ENCODE measurements at regions not wholly inside any gene's neighbourhood (a gene's known extent, or its start where the extent isn't known, plus 50 kb on each side); places are given as distances from the start of the nearest gene placed in this dataset.
"Not testable (repeated sequence)": the region's sequence is repeated elsewhere in the genome, so short reads cannot be mapped to it uniquely, and the experiment has no call there.

- no peak for TF ChIP-seq POLR2AphosphoS5 (IDR thresholded peaks at IDR 0.05; ENCODE audit: insufficient read depth in 1 of 2, low read depth in 1 of 2)
- TF ChIP-seq, protein P1, sequence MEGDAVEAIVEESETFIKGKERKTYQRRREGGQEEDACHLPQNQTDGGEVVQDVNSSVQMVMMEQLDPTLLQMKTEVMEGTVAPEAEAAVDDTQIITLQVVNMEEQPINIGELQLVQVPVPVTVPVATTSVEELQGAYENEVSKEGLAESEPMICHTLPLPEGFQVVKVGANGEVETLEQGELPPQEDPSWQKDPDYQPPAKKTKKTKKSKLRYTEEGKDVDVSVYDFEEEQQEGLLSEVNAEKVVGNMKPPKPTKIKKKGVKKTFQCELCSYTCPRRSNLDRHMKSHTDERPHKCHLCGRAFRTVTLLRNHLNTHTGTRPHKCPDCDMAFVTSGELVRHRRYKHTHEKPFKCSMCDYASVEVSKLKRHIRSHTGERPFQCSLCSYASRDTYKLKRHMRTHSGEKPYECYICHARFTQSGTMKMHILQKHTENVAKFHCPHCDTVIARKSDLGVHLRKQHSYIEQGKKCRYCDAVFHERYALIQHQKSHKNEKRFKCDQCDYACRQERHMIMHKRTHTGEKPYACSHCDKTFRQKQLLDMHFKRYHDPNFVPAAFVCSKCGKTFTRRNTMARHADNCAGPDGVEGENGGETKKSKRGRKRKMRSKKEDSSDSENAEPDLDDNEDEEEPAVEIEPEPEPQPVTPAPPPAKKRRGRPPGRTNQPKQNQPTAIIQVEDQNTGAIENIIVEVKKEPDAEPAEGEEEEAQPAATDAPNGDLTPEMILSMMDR (IDR thresholded peaks at IDR 0.05), result no peak
- no peak for TF ChIP-seq POLR2A (IDR thresholded peaks at IDR 0.05)
- no peaks in the 10 kb centered on the region for H3K27me3 ChIP-seq
- no peak for DNase-seq (ENCODE audit: extremely low spot score in 2 of 2)
- intact Hi-C loops (cut with DNase I), result no loop called here
- H3K4me1 ChIP-seq, result no peaks in the 10 kb centered on the region
- no peak overlapping the region for H3K4me3 ChIP-seq
- no peaks in the 10 kb centered on the region for H3K36me3 ChIP-seq
- H3K9me3 ChIP-seq, result no peaks in the 10 kb centered on the region
- no peak overlapping the region for H3K27ac ChIP-seq
These were observed 63.3 kb upstream of the ACTR3 start for GRCh38 chr2:113826346-113827285.

DNA sequence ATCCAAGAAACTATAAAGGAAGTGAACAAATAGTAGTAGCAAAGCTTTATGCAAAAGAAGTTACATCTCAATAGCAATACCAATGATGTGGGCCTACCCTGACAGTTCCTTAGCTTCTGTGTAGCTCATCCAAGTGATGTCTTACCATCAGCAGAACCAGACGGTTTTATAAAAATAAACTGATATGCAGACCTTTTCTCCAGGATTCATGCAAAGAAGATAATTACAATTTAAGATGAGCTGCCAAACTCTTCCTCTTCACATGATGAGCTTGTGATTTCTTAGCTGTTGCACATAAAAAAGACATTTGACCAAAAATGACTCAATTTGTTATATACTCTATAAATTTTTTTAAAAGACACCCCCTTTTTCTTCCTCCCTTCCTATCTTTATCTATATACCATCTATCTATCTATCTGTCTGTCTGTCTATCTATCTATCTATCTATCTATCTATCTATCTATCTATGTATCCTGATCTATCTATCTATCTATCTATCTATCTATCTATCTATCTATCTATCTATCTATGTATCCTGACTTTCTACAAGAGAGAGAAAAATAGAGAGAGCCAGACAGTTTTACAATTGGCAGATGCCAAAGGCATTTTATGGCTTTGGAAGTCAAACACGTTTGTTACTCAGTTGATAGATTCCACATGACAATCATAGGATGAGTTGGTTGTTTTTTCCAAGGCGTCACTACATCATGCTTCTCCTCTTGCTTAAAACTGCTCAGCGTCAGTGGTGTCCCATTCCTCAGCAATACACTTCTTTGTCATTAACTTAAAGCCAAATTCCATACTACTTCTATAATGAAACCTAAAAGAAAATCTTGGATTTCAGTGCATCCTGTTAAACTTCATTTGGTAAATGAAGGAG lies 65.9 kb upstream of the ACTR3 start:
- Histone ChIP-seq H3K27ac (peak overlapping the region; percentile 81), H3K9me3 (no peaks in the 10 kb centered on the region), H3K4me1 (no peaks in the 10 kb centered on the region), H3K36me3 (no peaks in the 10 kb centered on the region), H3K27me3 (no peaks in the 10 kb centered on the region), H3K4me3 (no peak overlapping the region)
- TF ChIP-seq, protein P1 (IDR thresholded peaks at IDR 0.05), result no peak
- TF ChIP-seq POLR2AphosphoS5 (IDR thresholded peaks at IDR 0.05; ENCODE audit: insufficient read depth in 1 of 2, low read depth in 1 of 2), result no peak
- no peak for TF ChIP-seq POLR2A (IDR thresholded peaks at IDR 0.05)
- intact Hi-C loops (cut with DNase I), result no loop called here
- DNase-seq (ENCODE audit: extremely low spot score in 2 of 2), result no peak

DNA sequence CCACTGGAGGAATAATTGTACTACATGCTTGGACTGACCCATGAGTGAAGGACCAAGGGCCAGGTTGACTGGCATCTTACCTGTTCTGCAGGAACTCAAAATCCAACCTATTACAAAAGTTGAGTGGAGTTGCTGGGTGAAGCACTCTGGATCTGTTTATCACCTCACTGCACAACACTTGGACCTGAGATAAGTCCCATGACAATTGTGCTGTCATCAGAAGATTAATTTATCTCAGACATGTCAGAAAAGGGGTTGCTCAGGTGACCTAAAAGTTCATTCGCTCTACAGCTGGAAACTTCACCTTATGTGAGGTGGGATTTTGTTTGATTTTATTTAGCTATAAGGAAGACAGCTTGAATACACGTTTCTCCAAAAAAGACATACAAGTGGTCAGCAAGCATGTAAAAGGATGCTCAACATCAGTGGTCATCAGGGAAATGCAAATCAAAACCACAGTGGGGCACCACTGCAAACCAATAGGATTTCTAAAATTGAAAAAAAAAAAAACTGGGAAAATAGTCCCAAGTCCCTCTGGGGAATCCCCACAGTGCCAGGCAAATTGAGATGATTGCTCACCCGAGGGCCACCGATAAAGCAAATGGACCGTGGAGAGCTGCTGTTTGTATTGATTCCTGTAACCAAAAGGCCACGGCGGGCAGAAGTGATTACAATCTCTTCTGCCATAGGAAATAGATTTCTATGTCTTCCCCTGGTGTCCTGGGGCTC lies 65.8 kb upstream of the SLC35F5 start:
- intact Hi-C loops (cut with DNase I), result no loop called here
- peaks cover 10% of the 10 kb centered on the region for H3K4me1 ChIP-seq
- TF ChIP-seq, protein P1 (IDR thresholded peaks at IDR 0.05), result no peak
- TF ChIP-seq POLR2AphosphoS5 (IDR thresholded peaks at IDR 0.05; ENCODE audit: insufficient read depth in 1 of 2, low read depth in 1 of 2) (no peak), POLR2A (IDR thresholded peaks at IDR 0.05) (no peak)

DNA sequence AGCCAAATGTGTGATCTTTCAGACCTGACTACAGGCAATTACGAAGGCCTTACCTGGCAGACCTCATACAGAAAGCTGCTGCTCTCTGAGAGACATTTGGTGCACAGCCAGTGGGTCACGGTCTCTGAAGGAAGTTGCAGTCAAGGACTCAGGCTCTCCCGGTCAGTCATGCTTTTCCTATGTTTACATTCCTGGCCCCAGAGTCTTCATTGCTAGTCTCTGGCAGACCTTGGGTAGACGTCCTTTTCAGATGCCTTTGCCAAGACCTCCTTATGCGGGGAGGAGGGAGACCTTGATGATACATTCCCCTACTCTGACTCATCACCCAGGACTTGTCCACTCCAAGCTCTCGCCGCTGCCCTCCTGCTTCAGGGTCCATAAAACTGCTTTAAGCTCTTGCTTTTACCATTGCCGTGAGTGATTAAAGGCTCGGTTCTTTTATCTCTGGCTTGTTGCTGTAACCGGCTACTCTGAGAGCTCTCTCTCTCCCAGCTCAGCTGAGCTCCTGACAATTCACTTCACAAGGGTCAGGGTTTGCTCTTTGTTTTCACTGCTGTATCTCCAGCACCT lies 62.0 kb upstream of the SLC35F5 start:
- Histone ChIP-seq H3K36me3 (no peaks in the 10 kb centered on the region), H3K4me1 (peaks cover 10% of the 10 kb centered on the region), H3K27me3 (no peaks in the 10 kb centered on the region), H3K4me3 (no peak overlapping the region), H3K27ac (peak overlapping the region; percentile 46), H3K9me3 (no peaks in the 10 kb centered on the region)
- intact Hi-C loops (cut with DNase I), result no loop called here
- no peak for TF ChIP-seq POLR2A (IDR thresholded peaks at IDR 0.05)
- TF ChIP-seq POLR2AphosphoS5 (IDR thresholded peaks at IDR 0.05; ENCODE audit: insufficient read depth in 1 of 2, low read depth in 1 of 2), result peak in 1 of 2 donors; percentile 15
- no peak for DNase-seq (ENCODE audit: extremely low spot score in 2 of 2)

More for the DNA sequence above, 65.8 kb upstream of the SLC35F5 start:
- no peak for DNase-seq (ENCODE audit: extremely low spot score in 2 of 2)
- Histone ChIP-seq H3K4me3 (no peak overlapping the region), H3K27ac (no peak overlapping the region), H3K9me3 (no peaks in the 10 kb centered on the region), H3K36me3 (no peaks in the 10 kb centered on the region), H3K27me3 (no peaks in the 10 kb centered on the region)

DNA sequence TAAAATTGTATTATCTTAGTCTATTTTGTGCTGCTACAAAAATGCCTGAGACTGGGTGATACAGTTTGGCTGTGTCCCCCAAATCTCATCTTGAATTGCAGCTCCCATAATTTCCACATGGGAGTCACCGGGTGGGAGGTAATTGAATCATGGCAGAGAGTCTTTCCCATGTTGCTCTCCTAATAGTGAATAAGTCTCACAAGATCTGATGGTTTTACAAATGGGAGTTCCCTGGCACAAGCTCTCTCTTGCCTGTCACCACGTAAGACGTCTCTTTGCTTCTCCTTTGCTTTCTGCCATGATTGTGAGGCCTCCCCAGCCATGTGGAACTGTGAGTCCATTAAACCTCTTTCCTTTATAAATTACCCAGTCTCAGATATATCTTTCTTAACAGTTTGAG lies 57.0 kb upstream of the SLC35F5 start:
- intact Hi-C loops (cut with DNase I); H3K4me3 ChIP-seq; DNase-seq (ENCODE audit: extremely low spot score in 2 of 2); H3K27ac ChIP-seq; H3K27me3 ChIP-seq; H3K36me3 ChIP-seq; H3K4me1 ChIP-seq; H3K9me3 ChIP-seq: not testable (repeated sequence)

All from vagina (tissue), 2 donors.